Glutamatergic neuron (in vitro differentiated cells): ENCODE measurements at regions not wholly inside any gene's neighbourhood (a gene's known extent, or its start where the extent isn't known, plus 50 kb on each side); places are given as distances from the start of the nearest gene placed in this dataset.
A peak's percentile ranks its signal among the peaks of the same experiment; 100 is the strongest.

Experiments
- DNase-seq: peaks from one replicate; pipeline ENCODE4 v3.0.0; 2022
- H3K27ac Mint-ChIP-seq: one replicate; pipeline ENCODE4 v1.8.0; 2020; ENCODE audit warnings: mild to moderate bottlenecking, mixed read lengths, inconsistent platforms; ENCODE audit not compliant: unreplicated experiment
- H3K27me3 Mint-ChIP-seq: one replicate; pipeline ENCODE4 v1.8.0; 2020; ENCODE audit warnings: mild to moderate bottlenecking, moderate library complexity, mixed read lengths, inconsistent platforms; ENCODE audit not compliant: unreplicated experiment
- H3K36me3 Mint-ChIP-seq: one replicate; pipeline ENCODE4 v1.8.0; 2020; ENCODE audit warnings: mild to moderate bottlenecking, mixed read lengths, inconsistent platforms; ENCODE audit not compliant: unreplicated experiment
- H3K4me1 Mint-ChIP-seq: one replicate; pipeline ENCODE4 v1.8.0; 2020; ENCODE audit warnings: mild to moderate bottlenecking, low read depth, mixed read lengths, inconsistent platforms; ENCODE audit not compliant: unreplicated experiment
- H3K4me3 Mint-ChIP-seq: one replicate; pipeline ENCODE4 v1.8.0; 2020; ENCODE audit warnings: mild to moderate bottlenecking, mixed read lengths, inconsistent platforms; ENCODE audit not compliant: unreplicated experiment
- H3K9me3 Mint-ChIP-seq: one replicate; pipeline ENCODE4 v1.8.0; 2020; ENCODE audit warnings: mild to moderate bottlenecking, moderate library complexity, mixed read lengths, inconsistent platforms; ENCODE audit not compliant: unreplicated experiment
- CTCF ChIP-seq: fragments of 200-600 bp; sonication (generic); IDR thresholded peaks from one replicate; pipeline ENCODE4 v1.5.0; 2021; ENCODE audit not compliant: partially characterized antibody, unreplicated experiment

DNA sequence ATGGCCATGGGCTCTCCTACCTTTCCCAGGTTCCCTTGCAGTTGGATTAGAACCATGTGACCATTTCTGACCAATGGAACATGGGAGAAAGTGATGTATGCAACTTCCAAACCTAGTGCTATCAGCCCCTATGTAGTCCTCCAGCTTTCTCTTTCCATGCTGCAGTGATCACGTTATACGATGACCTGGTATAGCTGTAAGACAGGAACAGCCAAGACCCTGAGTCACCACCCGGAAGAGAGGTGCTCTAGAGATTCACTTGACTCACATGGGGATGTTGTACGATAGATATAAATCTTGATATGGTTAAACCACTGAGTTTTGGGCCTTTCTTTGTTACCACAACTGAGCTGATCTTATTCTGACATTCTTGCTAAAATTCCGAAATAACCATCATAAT, 65.1 kb downstream of the NOG start:
- Mint-ChIP-seq H3K36me3 (peaks cover 5% of the 10 kb centered on the region), H3K9me3 (peaks cover 4% of the 10 kb centered on the region), H3K4me1 (no peaks in the 10 kb centered on the region), H3K27ac (no peak overlapping the region), H3K27me3 (peaks cover 3% of the 10 kb centered on the region), H3K4me3 (no peak overlapping the region)
- DNase-seq: no peak
- no peak for TF ChIP-seq CTCF

- Mint-ChIP-seq H3K9me3 (peaks cover 4% of the 10 kb centered on the region), H3K27ac (no peak overlapping the region), H3K36me3 (peaks cover 5% of the 10 kb centered on the region), H3K4me1 (no peaks in the 10 kb centered on the region), H3K27me3 (peaks cover 2% of the 10 kb centered on the region), H3K4me3 (no peak overlapping the region)
- no peak for TF ChIP-seq CTCF
- DNase-seq: no peak
Observed at GRCh38 chr17:56659622-56660021, 66.1 kb downstream of the NOG start.

- no peak overlapping the region for H3K4me3 Mint-ChIP-seq
- no peak overlapping the region for H3K27ac Mint-ChIP-seq
- H3K9me3 Mint-ChIP-seq: peaks cover 6% of the 10 kb centered on the region
- no peak for TF ChIP-seq CTCF
- peaks cover 7% of the 10 kb centered on the region for H3K4me1 Mint-ChIP-seq
- DNase-seq: no peak
- H3K27me3 Mint-ChIP-seq: peaks cover 5% of the 10 kb centered on the region
- H3K36me3 Mint-ChIP-seq: no peaks in the 10 kb centered on the region
Observed at GRCh38 chr17:56661906-56662305, 68.4 kb downstream of the NOG start.

DNA sequence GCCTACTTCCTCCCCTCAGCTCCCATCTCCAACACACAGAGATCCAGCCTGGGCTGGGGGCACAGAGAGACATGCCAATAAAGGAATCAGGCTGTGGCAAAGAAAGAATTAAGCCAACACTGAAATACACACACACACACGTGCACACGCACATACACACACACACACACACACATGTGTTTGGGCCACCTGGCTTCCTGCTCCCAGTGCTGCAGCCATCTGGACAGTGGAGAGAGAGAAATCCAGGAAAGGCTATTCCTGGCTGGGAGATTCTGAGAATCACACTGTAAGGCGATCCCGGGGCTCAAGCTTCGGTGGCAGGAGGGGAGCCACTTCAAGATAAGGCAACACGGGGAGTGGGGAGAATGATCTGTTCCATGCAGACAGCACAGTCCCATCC, 72.4 kb downstream of the NOG start:
- no peak overlapping the region for H3K4me3 Mint-ChIP-seq
- peak overlapping the region; percentile 34 for H3K27ac Mint-ChIP-seq

More for the DNA sequence above, 72.4 kb downstream of the NOG start:
- peaks cover 2% of the 10 kb centered on the region for H3K36me3 Mint-ChIP-seq
- no peak for TF ChIP-seq CTCF
- peaks cover 7% of the 10 kb centered on the region for H3K27me3 Mint-ChIP-seq
- peaks cover 7% of the 10 kb centered on the region for H3K4me1 Mint-ChIP-seq
- H3K9me3 Mint-ChIP-seq: peaks cover 6% of the 10 kb centered on the region
- DNase-seq: peak; percentile 46
